ENCODE measurements at regions not wholly inside any gene's neighbourhood (a gene's known extent, or its start where the extent isn't known, plus 50 kb on each side); places are given as distances from the start of the nearest gene placed in this dataset.

GRCh38 chr17:55634702-55635101 is 88.0 kb downstream of the TMEM100 start:
- no peak for DNase-seq (ENCODE audit: low read depth)

GRCh38 chr17:55632893-55633292 is 89.8 kb downstream of the TMEM100 start:
- DNase-seq (ENCODE audit: low read depth), result no peak

- no peak for DNase-seq (ENCODE audit: low read depth)
Measured at GRCh38 chr17:55632236-55632635, 90.4 kb downstream of the TMEM100 start.

GRCh38 chr17:55629995-55630394 is 92.7 kb downstream of the TMEM100 start:
- DNase-seq (ENCODE audit: low read depth), result no peak

- no peak for DNase-seq (ENCODE audit: low read depth)
Measured at GRCh38 chr17:55625521-55625920, 97.1 kb downstream of the TMEM100 start.

- DNase-seq (ENCODE audit: low read depth), result no peak
Measured at GRCh38 chr17:55624772-55625433, 97.8 kb downstream of the TMEM100 start.

- DNase-seq (ENCODE audit: low read depth), result no peak
Measured at GRCh38 chr17:55622547-55622946, 100.1 kb downstream of the TMEM100 start.

GRCh38 chr17:55620945-55621344 is 101.7 kb downstream of the TMEM100 start:
- no peak for DNase-seq (ENCODE audit: low read depth)

- DNase-seq (ENCODE audit: low read depth), result no peak
Measured at GRCh38 chr17:55620023-55620422, 102.6 kb downstream of the TMEM100 start.

GRCh38 chr17:55617441-55617840 is 105.2 kb downstream of the TMEM100 start:
- no peak for DNase-seq (ENCODE audit: low read depth)

- no peak for DNase-seq (ENCODE audit: low read depth)
Measured at GRCh38 chr17:55614061-55614460, 102.8 kb upstream of the SMIM36 start.

- DNase-seq (ENCODE audit: low read depth), result no peak
Measured at GRCh38 chr17:55612691-55613141, 101.5 kb upstream of the SMIM36 start.

- peak; percentile 21 for DNase-seq (ENCODE audit: low read depth)
Measured at GRCh38 chr17:55607731-55608341, 96.6 kb upstream of the SMIM36 start.

GRCh38 chr17:55606488-55606815 is 95.2 kb upstream of the SMIM36 start:
- no peak for DNase-seq (ENCODE audit: low read depth)

GRCh38 chr17:55605705-55606487 is 94.6 kb upstream of the SMIM36 start:
- no peak for DNase-seq (ENCODE audit: low read depth)

- DNase-seq (ENCODE audit: low read depth), result peak; percentile 37
Measured at GRCh38 chr17:55601874-55602364, 90.7 kb upstream of the SMIM36 start.

GRCh38 chr17:55598495-55598894 is 87.2 kb upstream of the SMIM36 start:
- DNase-seq (ENCODE audit: low read depth), result no peak

- DNase-seq (ENCODE audit: low read depth), result no peak
Measured at GRCh38 chr17:55588446-55589242, 77.4 kb upstream of the SMIM36 start.

GRCh38 chr17:55587608-55588139 is 76.4 kb upstream of the SMIM36 start:
- no peak for DNase-seq (ENCODE audit: low read depth)

GRCh38 chr17:55585629-55586028 is 74.4 kb upstream of the SMIM36 start:
- DNase-seq (ENCODE audit: low read depth), result no peak

GRCh38 chr17:55584861-55585260 is 73.6 kb upstream of the SMIM36 start:
- DNase-seq (ENCODE audit: low read depth), result no peak
